HG02970 (cell line): ENCODE measurements at regions not wholly inside any gene's neighbourhood (a gene's known extent, or its start where the extent isn't known, plus 50 kb on each side); places are given as distances from the start of the nearest gene placed in this dataset.
"Not testable (repeated sequence)": the region's sequence is repeated elsewhere in the genome, so short reads cannot be mapped to it uniquely, and the experiment has no call there.

ENCODE experiments used
- ATAC-seq: cut with Tn5 transposase; IDR thresholded peaks from one replicate; pipeline ENCODE4 v1.9.1; 2021; ENCODE audit warnings: mild to moderate bottlenecking, moderate library complexity, moderate number of reproducible peaks; ENCODE audit not compliant: unreplicated experiment, low FRiP score

DNA sequence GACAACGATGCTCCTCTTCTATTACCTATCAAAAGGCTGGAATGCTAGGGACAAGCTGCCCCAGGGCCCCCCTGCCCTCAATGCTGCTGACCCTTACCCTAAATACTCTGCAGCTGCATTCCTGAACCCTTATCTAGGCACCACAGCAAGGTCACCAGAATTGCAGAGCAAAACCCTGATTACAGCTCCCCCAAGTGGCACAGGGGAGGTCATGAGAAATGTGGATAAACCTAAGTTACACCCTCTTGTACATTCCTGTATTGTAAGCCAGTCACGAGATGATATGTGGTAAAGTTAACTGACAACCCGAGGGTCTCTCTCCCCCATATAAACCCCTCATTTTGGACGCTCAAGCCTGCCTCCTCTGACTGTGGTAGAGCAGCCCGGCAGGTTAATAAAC, 411.8 kb upstream of the STXBP6 start:
- no peak for ATAC-seq

GRCh38 chr14:25444381-25444780, 394.4 kb upstream of the STXBP6 start:
- ATAC-seq: no peak

DNA sequence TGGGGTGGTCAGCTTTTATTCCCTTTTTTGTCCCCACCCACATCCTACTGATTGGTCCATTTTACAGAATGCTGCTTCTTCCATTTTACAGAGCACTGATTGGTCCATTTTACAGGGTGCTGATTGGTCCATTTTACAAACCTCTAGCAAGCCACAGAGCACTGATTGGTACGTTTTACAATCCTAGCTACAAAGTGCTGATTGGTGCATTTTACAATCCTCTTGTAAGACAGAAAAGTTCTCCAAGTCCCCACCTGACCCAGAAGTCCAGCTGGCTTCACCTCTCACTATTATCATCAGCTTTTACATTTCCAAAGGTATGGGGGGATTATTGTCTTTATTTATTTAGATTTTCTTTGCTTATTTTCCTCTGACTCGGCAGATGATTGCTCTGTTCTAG, 390.4 kb upstream of the STXBP6 start:
- not testable (repeated sequence) for ATAC-seq

GRCh38 chr14:25436906-25437305, 387.0 kb upstream of the STXBP6 start:
- ATAC-seq: no peak

- no peak for ATAC-seq
Observed at GRCh38 chr14:25436288-25436875, 386.4 kb upstream of the STXBP6 start.

GRCh38 chr14:25431211-25432076, 381.5 kb upstream of the STXBP6 start:
- no peak for ATAC-seq

DNA sequence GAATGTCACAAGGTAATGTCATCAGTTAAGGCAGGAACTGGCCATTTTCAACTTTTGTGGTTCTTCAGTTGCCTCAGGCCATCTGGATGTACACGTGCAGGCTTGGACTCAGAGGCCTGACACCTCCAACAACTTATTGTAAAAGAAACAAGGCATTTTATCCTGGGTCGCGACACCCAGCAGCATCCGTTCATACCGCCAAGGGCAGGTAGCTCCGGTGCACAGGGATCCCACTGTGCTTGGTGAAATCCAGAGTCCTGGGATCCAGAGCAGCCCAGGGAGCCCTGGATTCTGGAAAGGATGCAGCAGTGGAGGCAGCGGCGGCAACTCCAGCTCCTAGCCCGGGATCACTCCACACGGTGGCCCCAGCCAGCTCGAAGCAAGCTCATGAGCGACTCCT, 380.9 kb upstream of the STXBP6 start:
- no peak for ATAC-seq

DNA sequence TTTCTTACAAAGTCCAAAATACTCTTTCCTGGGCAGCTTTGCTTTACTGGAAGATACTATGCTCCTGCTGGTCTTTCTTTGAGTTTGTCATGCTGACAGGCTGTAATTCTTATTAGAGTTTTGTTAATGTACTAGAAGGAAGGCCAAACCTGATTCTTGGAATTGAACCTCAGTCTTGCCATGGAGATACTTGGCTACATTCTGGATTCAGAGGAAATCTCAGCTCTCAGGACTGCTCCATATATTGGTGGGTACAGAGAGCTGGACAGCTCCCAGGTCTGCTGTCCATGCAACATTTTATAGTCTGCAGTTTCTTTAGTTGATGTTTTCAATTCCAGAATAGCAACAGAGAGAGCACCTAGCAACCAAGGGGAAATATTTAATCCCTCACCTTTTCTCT, 363.1 kb upstream of the STXBP6 start:
- ATAC-seq: no peak

DNA sequence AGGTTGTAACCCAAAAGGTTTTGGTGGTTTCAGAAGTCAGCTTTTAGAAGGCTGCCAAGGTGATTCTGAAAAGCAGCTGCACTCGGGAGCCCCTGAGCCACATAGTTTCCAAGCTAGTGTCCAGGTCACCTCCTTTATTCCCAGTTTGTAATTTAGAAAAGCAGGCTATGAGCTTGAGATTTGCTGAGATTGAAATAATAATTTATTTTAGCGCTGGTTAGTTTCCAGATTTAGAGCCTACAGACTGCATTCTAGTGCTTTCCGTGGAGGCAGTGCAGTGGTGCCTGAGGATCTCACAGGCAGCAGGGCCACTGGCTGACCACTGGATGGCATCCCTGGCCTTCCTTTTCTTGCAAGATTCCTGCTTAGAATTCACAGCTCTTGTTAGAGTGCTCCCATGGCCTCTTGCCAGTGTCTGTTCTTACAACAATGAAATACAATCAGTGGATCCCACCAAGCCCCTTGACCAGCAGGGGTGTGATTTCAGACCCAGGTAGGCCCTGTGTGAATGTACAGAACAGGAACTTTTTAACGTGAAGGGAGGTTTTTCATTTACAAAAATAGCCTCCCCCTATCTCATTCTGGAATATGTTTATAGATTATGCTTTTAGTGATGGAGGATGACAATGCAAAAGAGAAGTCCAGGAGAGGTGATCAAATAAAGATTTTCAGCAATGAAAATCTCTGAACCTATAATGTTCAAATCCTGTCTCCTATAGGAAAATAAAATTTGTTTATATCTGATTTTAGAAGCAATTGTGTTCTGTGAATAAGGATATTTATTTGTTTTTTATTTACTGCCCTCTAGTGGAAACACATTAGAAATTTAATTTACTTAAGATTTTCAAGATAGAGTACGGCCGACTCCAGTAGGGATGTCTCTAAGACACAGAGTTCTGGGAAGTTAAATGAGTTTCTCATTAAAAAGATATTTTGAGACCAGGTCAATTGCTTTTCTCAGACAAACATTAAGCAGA, 362.1 kb upstream of the STXBP6 start:
- ATAC-seq: no peak

- ATAC-seq: no peak
Observed at GRCh38 chr14:25406818-25407217, 356.9 kb upstream of the STXBP6 start.

DNA sequence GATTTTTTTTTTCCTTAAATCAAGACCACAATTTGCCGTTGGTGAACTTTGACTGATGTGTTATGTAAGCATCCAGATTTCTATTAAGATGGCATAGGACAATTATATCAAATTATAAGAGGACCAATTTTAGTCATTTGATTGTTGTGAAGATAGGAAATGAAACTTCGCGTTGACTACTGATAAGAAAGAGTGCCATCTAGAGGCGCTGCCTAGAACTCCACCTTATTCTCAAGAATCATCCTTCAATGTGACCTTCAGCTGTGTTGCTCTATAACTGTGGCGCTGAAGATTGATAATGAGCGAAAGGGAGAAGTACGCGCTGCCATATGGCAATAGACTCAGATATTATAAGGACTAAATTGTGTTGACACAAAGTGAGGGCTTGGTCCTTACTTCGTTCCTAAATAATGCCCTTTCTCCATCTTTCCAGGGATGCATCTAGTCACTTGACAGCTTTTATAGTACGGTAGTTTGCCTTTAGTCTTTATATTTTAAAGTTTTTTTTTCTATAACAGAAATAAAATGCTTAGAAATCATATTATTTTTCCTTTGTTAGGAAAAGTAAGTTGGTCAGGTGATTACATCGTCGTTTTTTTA, 350.8 kb upstream of the STXBP6 start:
- ATAC-seq: no peak

DNA sequence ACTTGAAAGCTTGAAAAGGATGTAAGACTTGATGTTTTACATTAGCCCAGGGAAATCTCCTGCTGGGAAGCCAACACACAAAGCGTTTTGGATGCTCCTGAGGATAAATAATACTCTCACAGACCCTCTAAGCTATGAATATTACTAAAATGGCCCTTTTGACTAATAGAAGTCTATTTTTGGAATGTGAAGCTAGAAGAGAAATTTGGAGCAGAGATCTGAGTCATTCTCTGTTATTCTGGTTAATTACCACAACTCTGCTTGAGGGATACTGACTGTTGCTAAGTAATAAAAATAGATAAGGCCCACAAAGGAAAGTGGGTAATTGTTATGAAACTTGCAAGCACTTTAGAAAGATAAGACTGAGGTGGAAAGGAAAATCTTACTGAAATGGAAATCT, 346.2 kb upstream of the STXBP6 start:
- ATAC-seq: no peak

- no peak for ATAC-seq
Observed at GRCh38 chr14:25394791-25395391, 344.9 kb upstream of the STXBP6 start.

GRCh38 chr14:25394356-25394755, 344.4 kb upstream of the STXBP6 start:
- no peak for ATAC-seq

DNA sequence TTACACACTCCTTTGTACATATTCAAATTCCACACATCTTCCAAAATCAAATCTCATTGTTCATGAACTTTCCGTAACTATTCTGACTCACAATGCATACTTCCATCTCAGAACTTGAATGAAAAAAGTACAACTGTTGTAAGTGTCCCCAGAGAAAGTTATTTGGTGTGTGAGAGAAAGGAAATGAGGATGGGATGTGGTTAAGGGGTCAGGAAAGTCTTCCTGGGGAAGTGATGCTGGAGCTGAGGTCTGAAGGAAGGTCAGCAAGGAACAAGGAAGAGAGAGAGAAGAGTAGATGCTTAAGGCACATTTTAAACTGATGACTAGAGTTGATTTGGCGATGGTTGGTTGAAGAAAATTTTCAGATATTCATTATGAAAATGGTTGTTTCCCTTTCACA, 340.0 kb upstream of the STXBP6 start:
- no peak for ATAC-seq

DNA sequence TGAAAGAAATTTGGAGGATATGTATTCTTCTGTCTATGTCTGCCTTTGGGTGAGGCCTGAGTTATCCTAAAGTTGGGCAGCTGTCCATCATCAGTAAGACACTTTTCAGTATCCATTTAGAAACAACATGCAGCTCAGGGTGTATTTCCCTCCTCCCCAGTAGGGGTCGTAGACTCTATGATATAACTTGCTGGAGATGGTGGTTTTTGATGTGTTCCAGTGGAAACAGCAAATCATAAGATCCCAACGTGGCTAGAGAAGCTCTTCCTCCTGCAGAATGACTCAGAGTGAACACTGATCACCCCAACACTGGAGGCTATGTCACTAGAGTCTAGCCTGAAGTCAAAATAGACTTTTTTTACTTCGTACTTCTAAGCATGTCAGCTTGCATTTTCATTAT, 331.6 kb upstream of the STXBP6 start:
- ATAC-seq: no peak

GRCh38 chr14:25375639-25376038, 325.7 kb upstream of the STXBP6 start:
- no peak for ATAC-seq

DNA sequence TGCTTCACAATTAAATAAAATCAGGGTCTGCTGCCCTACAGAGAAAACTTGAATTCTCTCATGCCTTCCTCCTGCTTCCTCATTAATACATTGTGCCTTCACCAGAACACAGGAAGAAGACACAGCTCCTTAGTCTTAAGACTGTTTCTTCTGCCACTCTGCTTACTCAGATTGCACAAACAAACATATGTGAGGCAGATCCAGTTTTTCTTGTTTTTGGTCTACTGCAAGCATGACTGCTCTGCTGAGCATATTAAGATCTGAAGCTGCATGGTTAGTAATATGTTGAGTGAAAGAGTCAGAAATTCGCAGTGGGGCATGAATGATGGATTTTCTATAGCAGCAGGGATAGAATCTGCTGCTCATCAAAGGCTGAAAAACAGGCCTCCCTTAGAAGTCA, 321.1 kb upstream of the STXBP6 start:
- ATAC-seq: no peak

GRCh38 chr14:25370057-25370456, 320.1 kb upstream of the STXBP6 start:
- ATAC-seq: not testable (repeated sequence)

DNA sequence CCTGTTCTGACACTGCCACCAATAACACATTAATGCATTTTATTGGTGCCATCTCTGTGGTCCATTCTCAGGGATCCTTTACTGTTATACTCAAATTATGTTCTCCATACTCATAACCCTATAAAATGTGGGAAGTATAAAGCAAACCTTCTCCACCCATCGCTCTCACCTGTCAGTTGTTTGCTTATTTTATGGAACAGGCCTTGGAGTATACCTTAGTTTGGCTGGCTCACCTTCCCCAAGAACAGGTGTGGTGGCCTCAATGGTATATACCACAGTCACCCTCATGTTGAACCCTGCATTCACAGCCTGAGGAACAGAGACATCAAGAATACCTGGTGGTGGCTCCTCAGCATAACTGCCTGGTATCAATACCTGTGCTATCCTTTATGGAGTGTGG, 308.4 kb upstream of the STXBP6 start:
- ATAC-seq: no peak
